Medulla oblongata (tissue), 1 donor: ENCODE measurements at regions not wholly inside any gene's neighbourhood (a gene's known extent, or its start where the extent isn't known, plus 50 kb on each side); places are given as distances from the start of the nearest gene placed in this dataset.

Source experiments
- DNase-seq: peaks from one replicate; pipeline ENCODE4 v3.0.0-alpha.2; 2015; ENCODE audit errors: extremely low spot score

- no peak for DNase-seq
These were observed 135.8 kb upstream of the PUDP start for GRCh38 chrX:7283741-7284140.

DNA sequence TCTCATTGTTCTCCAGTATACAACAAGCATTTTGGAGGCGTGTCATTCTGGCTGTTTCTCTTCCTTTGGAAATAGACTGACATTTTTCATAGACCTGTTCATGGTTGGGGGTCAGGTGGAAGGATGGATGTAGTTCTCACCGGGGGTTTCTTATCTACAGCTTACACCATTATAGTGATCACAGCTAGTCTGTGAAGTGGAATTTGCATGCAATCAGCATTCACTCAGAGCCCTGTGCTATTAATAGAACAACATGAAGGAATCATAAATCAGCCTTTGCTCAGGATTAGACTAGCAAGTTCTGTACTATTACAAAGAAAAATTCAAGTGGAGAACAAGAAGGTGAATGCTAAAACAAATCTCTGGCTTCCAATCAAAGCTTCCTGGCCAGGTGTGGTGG is 132.6 kb upstream of the PUDP start:
- DNase-seq = no peak

GRCh38 chrX:7272346-7272745 is 124.4 kb upstream of the PUDP start:
- DNase-seq = no peak

- no peak for DNase-seq
These were observed 123.0 kb upstream of the PUDP start for GRCh38 chrX:7270933-7271332.

- DNase-seq = no peak
These were observed 122.0 kb upstream of the PUDP start for GRCh38 chrX:7269991-7270390.

DNA sequence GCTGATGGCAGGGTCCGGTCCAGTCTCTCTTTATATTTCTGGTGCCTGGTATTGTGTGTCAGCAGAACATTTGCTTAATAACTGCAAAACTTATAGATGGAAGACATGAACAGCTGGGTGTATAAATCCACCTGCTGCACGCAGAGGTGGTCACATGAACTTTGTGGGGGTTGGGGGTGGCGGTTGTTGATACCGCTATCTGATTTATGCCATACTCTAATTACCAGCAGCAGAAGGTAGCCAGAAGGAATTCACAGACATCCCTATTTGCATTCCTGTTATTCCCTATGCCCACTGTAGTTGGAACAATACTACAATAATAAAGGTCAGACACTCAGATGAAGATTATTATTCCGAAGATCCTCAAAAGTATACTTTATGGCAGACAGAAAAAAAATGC is 121.6 kb upstream of the PUDP start:
- DNase-seq = no peak

GRCh38 chrX:7266288-7266687 is 118.3 kb upstream of the PUDP start:
- DNase-seq = no peak

DNA sequence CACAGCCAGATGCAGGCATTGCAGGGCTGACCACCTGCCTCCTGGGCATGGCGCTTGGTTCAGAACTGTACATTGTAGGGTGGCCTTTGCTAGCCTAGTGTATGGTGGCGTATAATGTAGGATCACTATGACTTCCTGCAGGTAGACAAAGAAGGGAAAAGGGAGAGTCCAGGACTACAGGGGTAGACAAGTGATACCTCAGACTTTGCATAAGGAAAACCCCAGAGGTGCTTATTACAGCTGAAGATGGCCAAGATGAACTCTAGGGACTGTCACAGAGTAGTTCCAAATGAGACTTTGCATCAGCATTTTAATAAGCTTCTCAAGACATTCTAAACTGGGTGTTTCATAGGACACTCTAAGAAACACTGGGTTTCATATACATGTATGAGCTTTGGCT is 116.4 kb upstream of the PUDP start:
- DNase-seq = no peak

GRCh38 chrX:7263961-7264360 is 116.0 kb upstream of the PUDP start:
- no peak for DNase-seq

DNA sequence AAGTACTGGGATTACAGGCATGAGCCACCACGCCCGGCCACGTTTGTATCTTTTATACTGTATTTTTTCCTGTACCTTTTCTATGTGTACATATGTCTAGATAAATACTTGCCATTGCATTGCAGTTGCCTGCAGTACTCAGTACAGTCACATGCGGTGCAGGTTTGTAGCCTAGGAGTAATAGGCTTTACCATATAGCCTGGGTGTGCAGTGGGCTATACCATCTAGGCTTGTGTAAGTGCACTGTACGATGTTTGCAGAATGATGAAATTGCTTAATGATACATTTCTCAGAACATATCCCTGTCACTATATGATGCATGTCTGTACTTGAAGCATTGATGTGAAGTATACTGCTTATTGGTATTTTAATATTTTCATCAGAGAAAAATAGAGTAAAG is 115.4 kb upstream of the PUDP start:
- no peak for DNase-seq

DNA sequence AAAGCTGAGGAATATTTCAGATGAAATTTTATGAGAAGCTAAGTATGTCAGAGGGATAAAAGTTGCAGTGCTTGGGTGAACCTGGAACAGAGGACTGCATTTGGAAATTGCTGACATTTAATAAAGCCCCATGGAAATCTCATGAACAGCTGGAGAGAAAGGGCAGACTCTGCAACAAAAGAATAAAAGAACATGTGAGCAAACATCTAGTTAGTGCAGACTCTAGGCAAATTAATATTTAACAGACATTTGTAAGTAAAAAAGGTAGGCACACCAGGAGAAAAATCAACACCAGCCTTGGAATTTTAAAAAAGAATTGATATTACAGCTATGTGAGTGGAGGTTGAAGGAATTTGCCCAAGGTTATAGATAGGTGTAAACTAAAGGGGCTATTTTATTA is 114.6 kb upstream of the PUDP start:
- DNase-seq = no peak

- no peak for DNase-seq
These were observed 113.8 kb upstream of the PUDP start for GRCh38 chrX:7261672-7262332.

- DNase-seq = no peak
These were observed 106.2 kb upstream of the PUDP start for GRCh38 chrX:7254144-7254543.

- DNase-seq = no peak
These were observed 105.6 kb upstream of the PUDP start for GRCh38 chrX:7253565-7253964.

- DNase-seq = no peak
These were observed 104.2 kb upstream of the PUDP start for GRCh38 chrX:7252013-7252610.

GRCh38 chrX:7247346-7247745 is 99.4 kb upstream of the PUDP start:
- no peak for DNase-seq

DNA sequence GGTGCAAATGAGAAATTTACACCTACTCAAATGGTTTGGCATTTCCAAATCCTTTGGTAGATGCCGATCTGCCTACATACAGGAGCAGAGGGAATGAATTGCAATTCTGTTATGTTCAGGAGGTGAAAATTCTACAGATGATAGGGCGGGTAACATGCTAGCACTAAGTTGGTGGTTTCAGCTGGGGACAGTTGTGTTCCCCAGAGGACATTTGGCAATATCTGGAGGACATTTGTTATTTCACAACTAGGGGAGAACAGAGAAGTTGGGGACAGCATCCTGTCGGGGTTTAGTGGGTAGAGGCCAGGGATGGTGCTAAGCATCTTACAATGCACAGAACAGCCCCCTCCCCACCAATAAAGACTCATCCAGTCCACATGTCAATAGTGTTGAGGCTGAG is 96.5 kb upstream of the PUDP start:
- no peak for DNase-seq

- DNase-seq = no peak
These were observed 94.7 kb upstream of the PUDP start for GRCh38 chrX:7242613-7243012.

DNA sequence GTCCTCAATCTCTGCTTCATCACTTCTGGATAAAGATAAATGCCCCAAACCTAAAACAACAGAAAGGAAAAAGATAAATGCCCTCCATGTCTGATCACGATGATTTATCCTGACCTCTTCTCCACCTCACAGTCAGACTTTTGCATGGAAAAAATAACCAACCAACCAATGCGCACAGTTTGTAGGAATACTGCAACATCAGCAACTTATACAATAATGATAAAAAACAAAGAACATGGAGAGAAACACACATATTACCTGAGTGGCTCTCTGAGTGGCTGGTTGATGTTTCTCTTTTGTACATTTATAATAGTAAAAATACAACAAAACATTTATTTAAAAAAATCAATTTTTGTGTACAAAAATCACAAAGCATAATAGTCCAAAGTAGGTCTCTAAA is 93.0 kb upstream of the PUDP start:
- no peak for DNase-seq

- no peak for DNase-seq
These were observed 87.1 kb upstream of the PUDP start for GRCh38 chrX:7235071-7235470.

DNA sequence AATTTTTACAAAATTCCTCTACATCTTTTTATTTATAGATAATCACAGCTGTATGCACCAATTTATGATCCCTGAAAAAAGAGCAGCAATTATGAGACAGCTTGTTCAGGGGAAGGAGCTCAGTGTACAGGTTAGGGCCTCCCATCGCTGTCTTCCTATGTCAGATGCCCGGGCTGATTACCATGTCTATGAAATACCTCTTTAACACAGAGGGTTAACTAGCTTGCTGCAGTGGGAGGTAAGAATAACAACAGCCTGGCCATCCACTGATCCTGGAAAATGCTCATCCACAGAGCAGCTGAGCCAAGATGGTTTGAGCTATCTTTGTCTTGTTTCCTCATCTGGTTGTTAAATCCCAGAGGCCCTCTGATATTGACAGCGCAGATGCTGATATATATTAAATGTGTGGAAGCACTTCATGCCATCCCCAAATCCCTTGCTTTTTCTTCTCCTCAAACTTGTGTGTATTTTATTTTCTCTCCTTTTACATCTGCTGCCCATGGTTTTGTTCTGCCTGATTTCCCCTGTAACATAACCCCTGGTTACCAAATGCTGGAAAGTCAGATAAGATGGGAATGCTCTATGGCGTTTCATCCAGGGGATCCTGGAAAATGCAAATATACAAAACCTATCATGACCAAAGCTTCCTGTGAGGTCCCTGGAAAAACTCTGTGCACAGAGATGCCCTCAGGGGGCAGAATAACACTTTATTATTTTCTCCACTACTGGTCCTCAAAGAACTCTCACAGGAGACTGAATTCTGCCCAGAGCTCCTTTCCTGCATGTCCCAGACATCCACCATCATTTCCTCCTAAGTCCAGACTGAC is 85.8 kb upstream of the PUDP start:
- DNase-seq = no peak

DNA sequence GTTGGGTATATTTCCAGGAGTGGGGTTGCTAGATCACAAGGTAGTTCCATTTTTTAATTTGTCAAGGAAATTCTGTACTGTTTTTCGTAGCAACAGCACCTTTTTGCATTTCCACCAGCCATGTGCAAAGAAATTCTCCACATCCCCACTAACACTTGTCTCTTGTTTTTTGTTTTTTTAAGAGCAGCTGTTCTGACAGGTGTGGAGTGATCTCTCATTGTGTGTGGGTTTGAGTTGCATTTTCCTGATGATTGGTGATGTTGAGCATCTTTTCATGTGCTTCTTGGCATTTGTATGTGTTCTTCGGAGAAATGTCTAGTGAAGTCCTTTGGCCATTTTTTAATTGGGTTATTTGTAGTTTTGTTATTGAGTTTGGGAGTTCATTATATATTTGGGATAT is 80.3 kb upstream of the PUDP start:
- no peak for DNase-seq

DNA sequence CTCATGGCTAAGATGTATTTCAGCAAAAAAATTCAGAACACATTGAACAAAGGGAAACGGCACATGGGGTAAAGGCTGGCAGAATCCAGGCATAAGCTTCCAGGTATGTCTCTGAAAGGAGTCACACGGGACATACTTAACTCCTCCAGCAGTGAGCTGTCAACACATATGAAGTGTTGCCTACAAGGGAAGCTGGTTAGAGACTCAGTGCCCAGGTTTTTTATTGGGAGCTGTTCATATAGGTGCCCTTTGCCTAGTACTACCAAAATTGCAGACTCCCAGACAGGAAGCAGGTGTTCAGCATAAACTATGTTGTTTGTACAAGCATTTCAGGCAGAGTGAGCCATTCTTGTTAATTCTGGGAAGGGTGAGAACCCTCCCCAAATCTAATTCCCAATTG is 77.4 kb upstream of the PUDP start:
- no peak for DNase-seq
